ENCODE measurements at regions not wholly inside any gene's neighbourhood (a gene's known extent, or its start where the extent isn't known, plus 50 kb on each side); places are given as distances from the start of the nearest gene placed in this dataset.

GRCh38 chr6:3999800-4000661, 78.9 kb downstream of the FAM217A start:
- ChIA-PET CTCF (interaction anchor here (1.4 kb wide), 1 partner anchor 9 kb away, joined by 7 read pairs; no protein-coding TSS in a partner anchor), POLR2A (interaction anchor here (0.5 kb wide), 1 partner anchor 787 kb away, joined by 4 read pairs; no protein-coding TSS in a partner anchor)
- Histone ChIP-seq H3K36me3 (ENCODE audit: control insufficient read depth in 2 of 2, insufficient read depth in 1 of 2, low read length in 2 of 2) (0 out of 3 replicates have a peak, but pooled peaks cover 0 to 5% of the 10 kb centered on the region in 2 experiments), H3K27ac (ENCODE audit: extremely low read depth, low read depth, low read length) (no peak overlapping the region), H3K9me3 (ENCODE audit: control insufficient read depth, insufficient read depth, low read depth, low read length) (no peaks in the 10 kb centered on the region), H3K4me3 (ENCODE audit: low read depth, low read length) (no peak overlapping the region), H3K4me1 (ENCODE audit: control insufficient read depth, insufficient read depth, low read length) (peaks cover 11% of the 10 kb centered on the region)
- TF ChIP-seq ZNF274 (IDR thresholded peaks at IDR 0.05; ENCODE audit: low read length) (no peak), ZNF274 (tag by site-specific recombination; IDR thresholded peaks at IDR 0.05; ENCODE audit: borderline replicate concordance) (no peak), ZNF610 (tag by site-specific recombination; IDR thresholded peaks at IDR 0.05; ENCODE audit: borderline replicate concordance) (no peak), OVOL3 (tag by site-specific recombination; IDR thresholded peaks at IDR 0.05) (no peak), ZNF555 (tag by site-specific recombination; conservative IDR thresholded peaks at IDR 0.05) (no peak), ZSCAN4 (tag by site-specific recombination; IDR thresholded peaks at IDR 0.05) (no peak), ZNF174 (tag by site-specific recombination; IDR thresholded peaks at IDR 0.05) (no peak), ZNF544 (tag by site-specific recombination; IDR thresholded peaks at IDR 0.05) (no peak), ZNF791 (tag by site-specific recombination; IDR thresholded peaks at IDR 0.05) (no peak), KLF1 (tag by site-specific recombination; IDR thresholded peaks at IDR 0.05) (no peak), ZNF324 (tag by site-specific recombination; IDR thresholded peaks at IDR 0.05) (no peak)

GRCh38 chr6:4004249-4004648, 74.7 kb downstream of the FAM217A start:
- CTCF ChIA-PET, result interaction anchor here (0.6 to 1.2 kb wide), 3 partner anchors 8 to 261 kb away, joined by 3 to 6 read pairs (median 4); no protein-coding TSS in a partner anchor
- no peak for TF ChIP-seq ZFP41 (tag by site-specific recombination; IDR thresholded peaks at IDR 0.05; ENCODE audit: borderline replicate concordance)
- no peak for TF ChIP-seq TCF7L2 (IDR thresholded peaks at IDR 0.05; ENCODE audit: borderline replicate concordance, low read depth, low read length)
- TF ChIP-seq PRDM4 (tag by site-specific recombination; IDR thresholded peaks at IDR 0.05), result no peak
- TF ChIP-seq ZBTB21 (tag by site-specific recombination; IDR thresholded peaks at IDR 0.05), result no peak
- no peak for TF ChIP-seq ZNF624 (tag by site-specific recombination; IDR thresholded peaks at IDR 0.05)
- no peak for TF ChIP-seq GLI4 (tag by site-specific recombination; IDR thresholded peaks at IDR 0.05)
- no peak for TF ChIP-seq CTCF (tag by site-specific recombination; IDR thresholded peaks at IDR 0.05)
- no peak for TF ChIP-seq ZNF747 (tag by site-specific recombination; IDR thresholded peaks at IDR 0.05)
- TF ChIP-seq FEZF1 (tag by site-specific recombination; IDR thresholded peaks at IDR 0.05), result no peak
- no peak for TF ChIP-seq ZNF571 (tag by site-specific recombination; IDR thresholded peaks at IDR 0.05)
- no peak for TF ChIP-seq ZNF791 (tag by site-specific recombination; IDR thresholded peaks at IDR 0.05)
- TF ChIP-seq PRDM1 (tag by site-specific recombination; IDR thresholded peaks at IDR 0.05), result no peak
- no peak for TF ChIP-seq ZNF146 (tag by site-specific recombination; IDR thresholded peaks at IDR 0.05)
- no peak for TF ChIP-seq ZNF555 (tag by site-specific recombination; conservative IDR thresholded peaks at IDR 0.05)
- Histone ChIP-seq H3K4me1 (ENCODE audit: control insufficient read depth, insufficient read depth, low read length) (no peaks in the 10 kb centered on the region; the same call in 1 of the 2 replicates), H3K9me3 (ENCODE audit: control insufficient read depth, insufficient read depth, low read depth, low read length) (no peaks in the 10 kb centered on the region), H3K4me3 (ENCODE audit: low read depth, low read length) (no peak overlapping the region), H3K27ac (ENCODE audit: extremely low read depth, low read depth, low read length) (no peak overlapping the region), H3K36me3 (ENCODE audit: control insufficient read depth in 2 of 2, insufficient read depth in 1 of 2, low read length in 2 of 2) (0 out of 3 replicates have a peak, but pooled peaks cover 0 to 5% of the 10 kb centered on the region in 2 experiments)
- POLR2A ChIA-PET, result no interaction called here
